SU-DHL-6 (cell line): ENCODE measurements at regions not wholly inside any gene's neighbourhood (a gene's known extent, or its start where the extent isn't known, plus 50 kb on each side); places are given as distances from the start of the nearest gene placed in this dataset.

Source experiments
- CTCF ChIP-seq: fragments of 200-600 bp; sonication (generic); IDR thresholded peaks from one replicate; pipeline ENCODE4 v1.5.1; 2017; ENCODE audit warnings: antibody characterized with exemption, mild to moderate bottlenecking, low read length, moderate library complexity; ENCODE audit not compliant: insufficient read depth, poor library complexity, severe bottlenecking
- EZH2phosphoT487 ChIP-seq: fragments of 200-600 bp; sonication (generic), shearing (Covaris generic); conservative IDR thresholded peaks from 2 replicates; pipeline ENCODE4 v1.6.1; 2018; ENCODE audit warnings: mild to moderate bottlenecking, antibody characterized with exemption, low read length, moderate library complexity, mixed read lengths

DNA sequence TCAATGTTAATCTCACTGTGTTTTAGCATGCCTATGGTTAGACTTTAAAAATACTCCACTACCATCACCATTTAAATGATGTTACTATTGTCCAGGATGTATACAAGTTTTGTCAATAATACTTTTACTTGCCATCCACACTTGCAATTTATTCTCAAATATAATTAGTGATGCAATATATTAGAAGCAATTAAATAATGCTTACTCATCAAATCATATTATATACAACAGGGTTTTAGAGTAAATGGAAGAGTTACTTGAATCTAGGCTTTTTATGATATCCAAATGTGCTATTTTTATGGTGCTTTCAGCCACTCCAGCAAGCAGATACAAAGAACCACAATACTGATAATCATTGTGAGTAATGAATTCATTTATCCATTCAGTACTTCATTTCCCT is 461.1 kb downstream of the TMEM182 start:
- TF ChIP-seq CTCF = no peak
- no peak for TF ChIP-seq EZH2phosphoT487
